DMS153 treated with DMSO at 0.1 percent for 48 hours (cell line): ENCODE measurements at regions not wholly inside any gene's neighbourhood (a gene's known extent, or its start where the extent isn't known, plus 50 kb on each side); places are given as distances from the start of the nearest gene placed in this dataset.

ENCODE experiments used
- DNase-seq: peaks from one replicate; lab custom pipeline; 2025; ENCODE audit not compliant: unreplicated experiment; lab: John Stamatoyannopoulos, UW

DNA sequence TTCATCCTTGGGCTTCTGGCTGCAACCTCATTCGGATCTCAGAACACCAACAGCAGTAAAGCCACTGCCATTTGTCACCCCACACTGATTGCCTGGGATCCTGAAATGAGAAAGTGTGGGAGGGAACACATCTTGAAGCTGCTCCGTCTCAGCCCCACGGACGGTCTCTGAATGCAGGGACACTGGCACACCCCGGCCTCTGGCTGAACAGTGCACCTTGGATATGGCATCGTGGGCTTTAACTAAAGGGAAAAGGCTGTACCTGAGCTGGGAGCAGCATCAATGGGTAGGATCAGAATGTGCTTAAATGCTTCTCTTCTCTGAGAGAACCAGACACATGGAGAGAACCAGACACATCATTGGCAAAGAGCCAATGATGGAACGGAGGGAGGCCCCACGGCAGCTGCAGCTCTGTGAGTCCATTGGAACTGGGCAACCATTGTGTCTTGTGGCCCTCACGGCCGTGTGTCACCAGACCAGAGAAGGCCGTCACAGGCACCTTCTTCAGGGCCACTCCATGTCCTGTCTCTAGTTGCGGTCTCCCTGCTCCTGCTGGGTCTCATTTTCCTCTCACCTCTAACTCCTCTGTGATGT is 193.4 kb upstream of the MYT1L start:
- no peak for DNase-seq

DNA sequence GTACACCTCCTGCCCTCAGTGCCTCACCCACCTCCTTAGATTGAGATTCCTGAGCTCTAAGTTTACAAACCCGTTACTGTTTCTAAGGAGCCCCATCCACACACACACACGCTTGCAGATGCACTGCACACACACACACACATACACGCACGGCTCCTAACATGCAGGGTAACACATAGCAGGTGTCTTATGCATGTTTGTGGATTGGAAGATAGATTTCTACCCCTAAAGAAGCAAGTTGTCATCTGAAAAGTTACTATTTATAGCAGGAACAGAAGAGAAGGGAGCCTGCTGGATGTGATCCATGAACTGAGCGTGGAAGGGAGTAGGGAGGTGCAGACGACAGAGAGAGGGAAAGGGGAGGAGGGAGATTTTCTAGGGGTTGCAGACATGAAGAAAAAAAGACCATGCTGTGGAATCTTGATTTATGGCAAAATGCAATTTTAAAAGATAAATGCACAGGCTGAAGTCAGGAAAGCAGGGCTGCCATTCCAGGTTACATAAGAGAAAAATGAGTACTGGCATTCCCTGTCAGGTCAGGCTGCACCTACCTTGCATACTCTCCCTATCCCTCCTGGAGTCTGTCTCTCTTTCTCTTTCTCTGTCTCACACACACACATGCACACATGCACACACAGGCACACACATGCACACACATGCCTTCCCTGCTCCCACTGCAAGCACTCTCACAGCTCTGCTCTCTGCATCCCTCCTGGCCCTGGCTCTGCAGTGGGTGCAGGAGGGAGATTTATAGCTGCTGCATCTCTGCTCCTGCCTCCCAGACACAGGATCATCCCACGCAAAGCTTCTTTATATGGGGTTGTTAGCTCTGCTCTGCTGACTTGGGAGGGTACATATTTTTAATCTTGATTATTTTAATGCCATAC is 192.6 kb upstream of the MYT1L start:
- no peak for DNase-seq

DNA sequence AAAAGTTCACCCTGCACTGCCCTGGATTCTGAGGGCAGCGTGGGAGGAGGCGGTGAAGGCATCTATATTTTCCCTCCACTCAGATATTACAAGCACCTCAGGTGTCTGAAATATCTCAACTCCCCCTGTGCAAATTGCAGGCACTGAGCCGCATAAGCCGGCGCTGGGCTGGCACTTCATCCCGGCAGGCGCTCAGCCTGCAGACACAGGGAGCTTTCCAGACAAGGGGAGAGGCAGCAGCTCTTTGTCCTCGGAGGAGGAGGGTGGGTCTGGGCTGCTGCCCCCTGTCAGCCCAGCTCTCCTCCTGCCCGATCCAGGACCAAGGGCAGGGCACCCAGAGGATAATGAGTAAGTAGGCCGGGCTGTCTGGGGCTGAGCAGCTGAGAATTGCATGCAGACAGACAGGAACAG is 189.3 kb upstream of the MYT1L start:
- DNase-seq = no peak

DNA sequence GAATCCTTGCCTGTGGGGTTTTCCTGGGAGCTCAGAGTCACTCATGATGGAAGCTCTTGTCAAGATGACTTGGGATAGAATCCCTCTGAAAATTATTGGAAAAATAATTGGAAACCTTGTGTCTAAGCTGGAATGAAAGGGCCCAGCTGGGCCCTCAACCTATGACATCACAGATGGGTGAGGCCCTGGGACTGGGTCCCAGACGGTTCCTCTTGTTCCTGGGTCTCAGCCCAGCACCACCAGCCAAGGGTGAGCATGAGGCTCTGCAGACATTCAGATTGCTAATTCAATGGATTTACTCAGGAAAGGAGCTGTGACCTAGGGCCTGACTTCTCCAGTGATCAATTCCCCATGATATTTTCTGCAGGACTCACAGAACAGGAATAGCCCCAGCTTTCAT is 188.3 kb upstream of the MYT1L start:
- DNase-seq = no peak

DNA sequence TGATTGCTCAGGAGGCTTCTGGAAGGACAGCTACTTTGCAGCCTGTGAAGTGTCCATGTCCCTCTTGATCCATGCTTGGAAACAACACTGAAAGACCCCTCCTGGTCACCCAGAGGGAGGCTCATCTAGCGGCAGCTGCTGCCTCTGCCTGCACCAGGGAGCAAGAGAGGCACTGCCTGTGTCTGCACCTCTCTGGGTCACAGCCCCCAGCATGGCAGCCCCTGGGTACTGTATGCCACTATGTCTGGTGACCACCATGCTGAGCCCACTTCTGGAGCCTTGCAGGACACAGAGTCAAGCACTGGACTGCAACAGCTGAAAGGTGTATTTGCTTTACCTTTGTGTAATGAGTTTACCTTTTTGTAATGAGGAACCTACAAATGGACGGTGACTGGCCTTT is 186.3 kb upstream of the MYT1L start:
- DNase-seq = no peak

DNA sequence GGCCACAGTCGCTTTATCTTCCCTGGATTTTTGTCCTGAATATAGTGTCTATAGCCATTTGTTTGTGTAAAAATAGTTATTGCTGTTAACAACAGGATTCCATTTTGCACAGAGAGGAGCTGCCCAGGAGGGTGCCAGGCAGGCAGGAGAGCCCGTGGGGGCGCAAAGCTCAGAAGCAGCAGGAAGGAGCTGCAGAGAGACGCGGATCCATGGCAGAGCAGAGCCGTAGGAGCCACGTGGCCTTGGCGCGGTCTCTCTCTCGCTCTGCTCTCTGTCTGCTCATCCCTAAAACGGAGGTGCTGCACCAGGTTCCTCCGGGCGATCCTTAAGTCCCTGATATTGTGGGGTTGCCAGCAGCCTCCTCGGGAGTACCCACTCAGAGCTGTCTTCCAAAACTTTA is 185.3 kb upstream of the MYT1L start:
- DNase-seq = no peak

DNA sequence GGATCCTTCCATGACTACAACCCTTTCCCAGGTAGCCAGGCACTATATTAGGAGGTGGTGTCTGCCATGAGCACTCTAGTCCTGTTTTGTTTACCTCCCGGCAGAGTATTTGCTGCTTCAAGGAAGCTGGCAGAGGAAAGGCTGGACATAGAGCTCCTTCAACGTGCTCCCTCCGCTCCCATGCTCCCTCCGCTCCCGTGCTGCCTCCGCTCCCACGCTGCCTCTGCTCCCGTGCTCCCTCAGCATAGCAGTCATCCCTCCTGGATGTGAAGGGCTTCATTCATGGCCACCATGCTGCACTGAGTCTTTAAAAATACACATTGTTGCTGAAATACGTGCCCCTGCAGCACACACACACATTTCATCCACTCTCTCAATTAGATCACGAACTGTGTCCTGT is 181.9 kb upstream of the MYT1L start:
- DNase-seq = no peak

DNA sequence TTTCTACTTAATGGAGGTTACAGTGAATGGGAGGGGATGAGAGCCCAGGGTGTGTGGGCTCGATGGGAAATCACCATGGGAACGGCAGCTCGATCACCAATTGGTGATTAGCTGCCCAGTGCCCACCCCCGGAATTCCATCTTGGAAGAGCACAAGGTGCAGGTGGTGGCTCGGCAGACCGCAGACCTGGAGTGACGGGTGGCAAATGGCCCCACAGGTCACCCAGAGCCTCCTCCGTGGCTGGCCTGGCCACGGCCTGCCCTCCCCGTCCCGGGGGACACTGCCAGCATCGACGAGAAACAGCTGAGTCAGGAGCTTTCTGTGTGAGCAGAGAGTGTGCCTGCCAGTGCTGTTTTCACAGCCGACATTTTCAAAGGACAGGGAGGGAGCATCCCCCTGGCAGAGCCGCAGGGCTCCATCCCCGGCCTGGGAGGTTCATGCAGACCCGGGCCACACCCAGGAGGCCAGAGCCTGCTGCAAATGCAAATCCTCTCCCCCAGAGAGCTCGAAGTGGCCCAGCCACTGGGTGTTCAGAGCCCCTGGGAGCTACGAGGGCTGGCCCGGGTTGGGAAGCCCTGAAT is 176.4 kb upstream of the MYT1L start:
- peak; percentile 5 for DNase-seq

DNA sequence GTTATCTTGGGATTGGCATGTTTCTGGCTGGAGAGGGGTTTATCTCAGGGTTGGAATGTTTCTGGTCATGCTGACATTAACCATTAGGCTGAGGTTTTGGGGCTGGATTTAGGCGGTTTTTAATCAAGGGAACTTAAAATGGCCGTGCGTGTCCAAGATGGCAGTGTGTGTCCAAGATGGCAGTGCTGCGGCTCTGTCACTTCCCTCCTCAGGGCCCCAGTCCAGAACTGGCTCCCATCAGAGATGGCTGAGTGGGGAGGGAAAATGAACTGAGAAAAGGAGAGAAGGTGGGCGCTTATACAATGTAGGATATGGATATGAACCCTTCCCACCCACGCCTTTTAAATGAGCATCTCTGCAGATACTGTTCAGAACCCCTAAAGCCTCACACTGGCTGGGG is 175.5 kb upstream of the MYT1L start:
- DNase-seq = no peak

DNA sequence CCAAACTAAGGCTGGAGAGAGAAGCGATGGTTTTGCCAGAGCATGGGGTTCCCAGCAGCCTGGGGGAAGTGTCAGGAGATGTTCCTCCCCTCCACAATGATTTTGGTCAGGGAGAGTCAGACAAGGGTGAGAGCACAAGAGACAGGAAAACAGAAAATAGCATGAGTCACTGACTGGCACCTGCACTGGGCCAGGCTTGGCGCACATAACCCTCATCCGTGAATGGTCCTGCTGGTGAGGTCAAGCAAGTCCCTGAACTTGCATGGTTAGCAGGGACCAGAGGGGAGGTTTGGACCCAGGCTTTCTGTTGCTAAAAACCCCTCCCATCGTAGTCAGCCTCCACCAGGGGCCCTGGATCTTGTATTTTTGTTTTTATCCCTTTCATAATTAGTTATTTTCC is 174.5 kb upstream of the MYT1L start:
- DNase-seq = no peak

DNA sequence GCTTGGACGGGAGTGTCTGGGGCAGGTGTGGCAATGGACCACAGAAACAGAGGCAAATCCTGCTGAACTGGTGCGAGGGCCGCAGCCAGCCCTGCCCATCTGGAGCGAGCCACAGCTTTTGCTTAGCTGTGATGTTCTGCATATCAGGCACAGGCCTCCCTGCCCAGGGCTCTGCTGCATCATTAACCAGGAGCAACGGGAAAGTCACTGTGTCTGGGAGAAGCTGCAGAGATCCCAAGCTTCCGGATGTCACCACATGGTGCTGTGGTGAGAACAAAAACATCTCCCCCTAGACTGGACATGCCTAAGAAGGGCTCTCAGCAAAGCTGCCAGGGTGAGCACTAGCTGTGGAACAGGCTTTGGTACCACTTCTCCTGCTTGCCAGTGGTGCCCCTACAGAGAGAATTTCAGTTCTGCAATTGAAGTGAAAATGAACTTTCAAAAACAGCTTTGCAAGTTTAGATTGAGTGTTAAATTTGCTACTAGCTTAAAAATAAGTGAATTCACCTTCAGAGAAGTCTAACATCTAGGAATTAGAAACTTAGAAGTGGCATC is 172.9 kb upstream of the MYT1L start:
- DNase-seq = no peak

DNA sequence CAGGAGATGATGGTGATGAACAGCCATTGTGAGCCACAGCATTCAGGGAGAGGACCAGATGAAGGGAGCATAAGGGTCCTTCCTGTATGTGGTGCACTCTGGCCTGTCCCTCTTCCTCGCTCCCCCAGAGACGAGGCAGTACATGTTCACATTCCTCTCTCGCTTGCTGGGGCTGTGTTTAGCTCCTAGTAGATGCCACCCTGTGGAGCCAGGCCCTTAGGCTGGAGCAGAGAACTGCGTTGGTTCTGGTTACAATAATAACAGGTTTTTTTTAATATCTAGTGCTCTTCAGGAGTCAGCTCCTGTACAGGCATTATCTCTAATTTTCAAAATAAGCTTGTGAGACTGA is 171.1 kb upstream of the MYT1L start:
- no peak for DNase-seq

DNA sequence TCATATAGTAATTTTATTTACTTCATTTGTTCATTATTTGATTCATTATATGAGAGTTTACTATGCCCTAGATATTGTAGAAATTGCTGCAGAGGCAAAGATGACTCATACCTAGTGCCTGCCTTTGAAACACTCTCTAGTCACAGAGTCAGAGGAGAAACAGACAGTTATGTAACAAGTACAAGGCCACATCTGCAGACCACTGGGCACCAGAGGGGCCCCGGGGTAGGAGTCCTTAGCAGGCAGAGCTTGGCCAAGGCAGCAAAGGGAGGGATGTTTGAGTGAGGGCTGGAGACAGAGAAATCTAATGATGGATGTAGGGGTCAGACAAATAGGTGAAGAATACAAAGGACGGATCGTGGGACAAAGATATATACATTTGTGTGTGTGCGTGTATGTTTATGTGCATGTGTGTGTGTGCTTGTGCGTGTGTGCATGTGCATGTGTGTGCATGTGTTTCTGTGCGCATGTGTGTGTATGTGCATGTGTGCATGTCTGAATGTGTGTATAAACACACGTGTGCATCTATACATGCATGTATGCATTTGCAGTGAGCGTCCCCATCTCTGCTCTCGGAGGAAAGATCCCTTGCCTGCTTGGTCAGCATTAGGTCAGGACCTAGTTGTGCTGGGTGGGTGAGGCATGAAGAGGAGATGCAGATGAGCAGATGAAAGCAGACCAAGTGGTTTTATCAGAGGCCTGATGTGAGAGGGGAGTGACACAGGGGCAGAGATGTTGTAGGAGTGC is 170.6 kb upstream of the MYT1L start:
- no peak for DNase-seq

DNA sequence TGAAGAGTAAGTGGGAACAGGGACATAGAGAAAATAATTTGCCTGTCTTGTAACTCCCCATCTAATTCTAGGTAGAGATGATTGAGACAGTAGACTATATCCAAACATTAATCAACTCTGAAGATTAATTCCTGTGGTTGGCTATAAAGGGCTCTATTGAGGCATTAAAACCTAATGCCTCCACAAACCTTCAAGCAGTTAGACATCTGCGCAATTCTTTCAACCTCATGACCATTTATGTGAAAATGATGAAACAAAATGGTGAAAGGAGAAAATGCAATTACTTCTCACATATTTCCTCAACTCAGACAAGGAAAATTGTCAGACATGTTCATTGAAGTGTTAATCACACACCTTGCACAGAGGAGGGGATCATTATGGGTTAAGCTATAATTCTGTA is 164.5 kb upstream of the MYT1L start:
- no peak for DNase-seq

DNA sequence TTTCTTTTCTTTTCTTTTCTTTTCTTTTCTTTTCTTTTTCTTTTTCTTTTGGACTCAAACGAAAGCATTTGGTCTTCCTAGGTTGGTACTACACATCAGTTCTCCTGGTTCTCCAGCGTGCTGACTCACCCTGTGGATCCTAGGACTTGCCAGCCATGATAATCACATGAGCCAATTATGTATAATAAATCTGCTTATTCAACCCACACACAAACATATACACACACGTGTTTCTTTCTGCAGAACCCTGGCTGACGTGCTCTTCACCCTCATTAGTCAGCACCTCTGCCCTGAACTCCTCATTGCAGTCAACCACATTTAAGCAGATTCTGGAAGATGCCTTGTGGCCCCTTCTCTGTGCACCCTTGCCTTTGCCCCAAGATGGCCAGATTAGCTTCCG is 162.4 kb upstream of the MYT1L start:
- no peak for DNase-seq

DNA sequence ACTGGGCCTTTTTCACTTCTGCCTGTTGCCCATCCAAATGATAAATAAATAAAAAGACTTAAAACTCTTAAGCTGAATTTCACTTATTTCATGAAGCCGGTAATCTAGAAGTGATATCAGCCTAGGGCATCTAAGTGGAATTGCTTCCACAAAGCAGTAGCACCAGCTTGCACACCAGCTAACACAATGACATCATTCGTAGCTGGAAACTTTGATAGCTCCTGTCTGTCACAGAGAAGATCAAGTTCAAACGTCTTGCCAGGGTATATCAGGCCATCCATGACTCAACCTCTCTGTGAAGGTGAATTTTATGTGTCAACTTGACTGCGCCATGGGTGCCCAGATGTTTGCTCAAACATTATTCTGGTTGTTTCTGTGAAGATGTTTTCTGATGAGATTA is 161.7 kb upstream of the MYT1L start:
- DNase-seq = no peak

DNA sequence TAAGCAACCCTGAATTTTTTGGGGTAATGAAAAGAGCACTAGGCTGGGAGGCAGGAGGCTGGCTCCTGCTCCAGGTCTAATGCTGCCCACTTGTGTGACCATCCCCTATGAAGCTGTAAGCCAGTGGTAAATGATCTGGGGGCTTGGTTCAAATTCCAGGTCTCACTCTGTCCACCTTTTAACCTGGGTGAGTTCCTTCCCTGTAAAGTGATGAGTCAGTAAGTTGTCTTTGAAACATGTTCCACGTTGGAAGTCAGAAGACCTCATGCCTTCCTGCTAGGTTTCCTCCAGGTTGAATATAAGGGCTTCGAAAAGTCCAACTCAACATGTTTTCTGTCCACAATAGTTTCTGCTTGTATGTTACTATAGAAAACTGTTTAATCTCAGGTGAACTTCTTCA is 160.9 kb upstream of the MYT1L start:
- DNase-seq = no peak

DNA sequence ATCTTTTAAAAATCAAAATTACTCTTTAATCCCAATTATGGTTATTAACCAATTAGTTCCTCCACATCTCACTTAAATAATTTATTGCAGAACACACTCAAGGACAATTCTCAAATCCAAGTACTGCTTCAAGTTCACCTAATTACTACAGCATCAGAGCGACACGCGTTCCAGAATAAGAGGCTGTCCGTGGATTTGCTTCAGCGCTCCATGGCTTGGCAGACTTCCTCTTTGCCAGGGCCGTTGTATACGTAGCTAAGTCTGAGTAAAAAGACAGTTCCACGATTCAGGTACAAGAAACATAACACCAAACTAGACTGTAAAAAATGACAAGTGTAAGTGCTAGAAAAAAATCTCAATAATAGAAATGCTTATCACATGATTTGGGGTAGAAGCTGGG is 153.2 kb upstream of the MYT1L start:
- DNase-seq = no peak

DNA sequence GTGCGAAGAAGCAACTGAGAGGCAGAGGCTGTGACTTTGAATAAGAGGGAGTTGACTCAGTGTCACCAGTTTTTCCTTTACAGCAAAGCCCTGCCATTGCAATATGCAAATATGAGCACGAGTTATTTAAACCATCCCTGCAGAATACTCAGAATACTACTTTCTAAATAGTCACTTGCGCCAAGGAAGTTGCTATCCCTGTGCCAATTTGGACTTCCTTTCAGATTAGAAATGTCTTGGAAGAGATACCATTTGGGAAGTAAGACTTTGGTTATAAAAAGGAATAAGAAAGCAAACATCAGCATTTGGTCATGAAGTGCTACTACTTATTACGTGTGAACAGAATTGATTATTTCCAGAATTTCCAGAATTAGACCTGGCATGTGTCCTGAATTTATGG is 151.8 kb upstream of the MYT1L start:
- no peak for DNase-seq

DNA sequence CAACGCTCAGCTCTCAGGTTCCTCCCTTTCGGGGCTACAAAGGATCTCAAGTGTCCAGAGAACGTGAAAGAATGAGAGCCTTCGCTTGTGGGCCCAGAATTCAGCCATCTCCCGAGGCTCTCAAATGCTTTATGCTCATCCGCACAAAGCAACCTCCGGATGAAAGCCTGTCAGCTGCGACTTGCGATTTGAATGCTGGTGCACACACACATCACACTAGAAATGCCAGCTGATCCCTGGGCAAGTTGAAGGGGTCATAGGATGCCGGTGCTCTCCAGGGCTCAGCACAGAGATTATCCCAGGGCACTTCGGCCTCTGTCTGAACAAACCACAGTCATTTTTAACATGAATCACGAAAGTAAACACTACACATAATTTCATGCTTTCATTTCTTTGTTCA is 141.8 kb upstream of the MYT1L start:
- peak; percentile 69 for DNase-seq

DNA sequence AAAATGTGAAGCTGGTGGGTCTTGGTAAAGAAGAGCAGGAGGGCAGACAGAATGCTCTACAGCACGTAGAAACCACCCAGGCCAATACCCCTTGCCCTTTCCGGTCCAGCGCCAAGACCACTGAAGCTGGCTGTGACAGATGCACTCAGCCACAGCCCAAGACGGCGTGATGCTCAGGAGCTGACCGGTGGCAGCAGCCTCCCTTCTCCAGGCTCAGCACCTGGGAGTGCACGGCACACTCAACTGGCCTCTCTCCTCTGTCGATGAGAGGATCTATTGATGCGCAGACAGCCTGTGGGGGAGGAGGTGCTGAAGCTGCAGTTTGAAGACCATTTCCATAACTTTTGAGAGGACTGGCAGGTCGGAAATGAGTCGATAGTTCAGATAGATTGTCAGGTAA is 141.0 kb upstream of the MYT1L start:
- DNase-seq = no peak

DNA sequence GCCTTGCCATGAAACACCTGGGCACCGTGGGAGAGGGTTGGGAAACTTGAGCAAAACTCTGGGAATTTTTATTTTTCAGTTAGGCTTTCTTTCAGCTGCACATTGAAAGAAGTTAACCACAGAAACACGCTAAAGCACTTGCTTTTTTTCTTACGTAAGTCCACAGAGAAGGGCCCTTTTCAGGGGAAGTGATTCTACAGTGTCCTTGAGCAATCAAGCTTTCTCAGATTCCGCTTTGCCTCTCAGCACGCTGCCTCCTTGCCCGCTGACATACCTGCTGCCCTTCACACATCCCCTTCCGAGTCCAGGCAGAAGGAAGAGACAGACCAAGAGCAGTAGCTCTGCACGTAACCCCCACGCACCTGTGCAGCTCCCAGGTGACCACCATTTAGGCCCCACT is 135.5 kb upstream of the MYT1L start:
- no peak for DNase-seq
